ENCODE measurements at regions not wholly inside any gene's neighbourhood (a gene's known extent, or its start where the extent isn't known, plus 50 kb on each side); places are given as distances from the start of the nearest gene placed in this dataset.

- TF ChIP-seq MYC (IDR thresholded peaks at IDR 0.05; ENCODE audit: low read depth, low read length) (no peak), POLR2A (IDR thresholded peaks at IDR 0.05; ENCODE audit: extremely low read depth, insufficient read length) (no peak), MAX (IDR thresholded peaks at IDR 0.05; ENCODE audit: low read depth, low read length) (no peak), CTCF (IDR thresholded peaks at IDR 0.05; ENCODE audit: low read depth, low read length) (no peak)
- no peak overlapping the region for H3K4me3 ChIP-seq (ENCODE audit: low read depth, low read length)
- no peak for DNase-seq (ENCODE audit: low read depth)
Observed at GRCh38 chrX:5656544-5656943, 572.1 kb downstream of the NLGN4X start.

GRCh38 chrX:5650904-5651303 is 577.8 kb downstream of the NLGN4X start:
- no peak overlapping the region for H3K4me3 ChIP-seq (ENCODE audit: low read depth, low read length)
- no peak for DNase-seq (ENCODE audit: low read depth)
- TF ChIP-seq MAX (IDR thresholded peaks at IDR 0.05; ENCODE audit: low read depth, low read length) (no peak), POLR2A (IDR thresholded peaks at IDR 0.05; ENCODE audit: extremely low read depth, insufficient read length) (no peak), CTCF (IDR thresholded peaks at IDR 0.05; ENCODE audit: low read depth, low read length) (no peak), MYC (IDR thresholded peaks at IDR 0.05; ENCODE audit: low read depth, low read length) (no peak)

GRCh38 chrX:5648941-5649568 is 579.6 kb downstream of the NLGN4X start:
- DNase-seq (ENCODE audit: low read depth) = no peak
- TF ChIP-seq POLR2A (IDR thresholded peaks at IDR 0.05; ENCODE audit: extremely low read depth, insufficient read length) = no peak
- TF ChIP-seq CTCF (IDR thresholded peaks at IDR 0.05; ENCODE audit: low read depth, low read length) = no peak
- no peak for TF ChIP-seq MYC (IDR thresholded peaks at IDR 0.05; ENCODE audit: low read depth, low read length)
- TF ChIP-seq MAX (IDR thresholded peaks at IDR 0.05; ENCODE audit: low read depth, low read length) = no peak

GRCh38 chrX:5646818-5647217 is 581.8 kb downstream of the NLGN4X start:
- no peak for DNase-seq (ENCODE audit: low read depth)
- no peak overlapping the region for H3K4me3 ChIP-seq (ENCODE audit: low read depth, low read length)
- TF ChIP-seq CTCF (IDR thresholded peaks at IDR 0.05; ENCODE audit: low read depth, low read length) (no peak), MYC (IDR thresholded peaks at IDR 0.05; ENCODE audit: low read depth, low read length) (no peak), POLR2A (IDR thresholded peaks at IDR 0.05; ENCODE audit: extremely low read depth, insufficient read length) (no peak), MAX (IDR thresholded peaks at IDR 0.05; ENCODE audit: low read depth, low read length) (no peak)

More at GRCh38 chrX:5648941-5649568, 579.6 kb downstream of the NLGN4X start:
- H3K4me3 ChIP-seq (ENCODE audit: low read depth, low read length) = no peak overlapping the region

GRCh38 chrX:5644776-5645175 is 583.9 kb downstream of the NLGN4X start:
- H3K4me3 ChIP-seq (ENCODE audit: low read depth, low read length) = no peak overlapping the region
- no peak for DNase-seq (ENCODE audit: low read depth)
- no peak for TF ChIP-seq CTCF (IDR thresholded peaks at IDR 0.05; ENCODE audit: low read depth, low read length)
- TF ChIP-seq MYC (IDR thresholded peaks at IDR 0.05; ENCODE audit: low read depth, low read length) = no peak
- TF ChIP-seq POLR2A (IDR thresholded peaks at IDR 0.05; ENCODE audit: extremely low read depth, insufficient read length) = no peak
- TF ChIP-seq MAX (IDR thresholded peaks at IDR 0.05; ENCODE audit: low read depth, low read length) = no peak
